COLO829 (cell line): ENCODE measurements at regions not wholly inside any gene's neighbourhood (a gene's known extent, or its start where the extent isn't known, plus 50 kb on each side); places are given as distances from the start of the nearest gene placed in this dataset.

Source experiments
- DNase-seq: peaks from one replicate; pipeline ENCODE4 v3.0.0; 2012; ENCODE audit warnings: low spot score

- DNase-seq, result peak; percentile 4
These were observed 64.2 kb downstream of the LLPH start for GRCh38 chr12:66066137-66066928.

- no peak for DNase-seq
These were observed 64.9 kb downstream of the LLPH start for GRCh38 chr12:66065641-66066136.

GRCh38 chr12:66065150-66065549 is 65.4 kb downstream of the LLPH start:
- DNase-seq, result no peak

- no peak for DNase-seq
These were observed 66.6 kb downstream of the LLPH start for GRCh38 chr12:66063916-66064315.

- no peak for DNase-seq
These were observed 68.3 kb downstream of the LLPH start for GRCh38 chr12:66062290-66062625.

GRCh38 chr12:66061557-66062289 is 68.8 kb downstream of the LLPH start:
- DNase-seq, result no peak

GRCh38 chr12:66061076-66061475 is 69.5 kb downstream of the LLPH start:
- DNase-seq, result no peak

GRCh38 chr12:66060163-66060907 is 70.2 kb downstream of the LLPH start:
- no peak for DNase-seq

- DNase-seq, result no peak
These were observed 70.9 kb downstream of the LLPH start for GRCh38 chr12:66059666-66060065.

GRCh38 chr12:66058554-66058953 is 72.0 kb downstream of the LLPH start:
- DNase-seq, result no peak

GRCh38 chr12:66055837-66056319 is 74.7 kb downstream of the LLPH start:
- no peak for DNase-seq

- DNase-seq, result no peak
These were observed 77.4 kb downstream of the LLPH start for GRCh38 chr12:66052988-66053615.

- no peak for DNase-seq
These were observed 79.2 kb downstream of the LLPH start for GRCh38 chr12:66051361-66051760.

- DNase-seq, result no peak
These were observed 79.9 kb downstream of the LLPH start for GRCh38 chr12:66050610-66051009.

GRCh38 chr12:66050283-66050576 is 80.3 kb downstream of the LLPH start:
- no peak for DNase-seq

- no peak for DNase-seq
These were observed 80.8 kb downstream of the LLPH start for GRCh38 chr12:66049538-66050282.

- DNase-seq, result no peak
These were observed 81.6 kb downstream of the LLPH start for GRCh38 chr12:66048835-66049537.

GRCh38 chr12:66048218-66048834 is 82.2 kb downstream of the LLPH start:
- no peak for DNase-seq

GRCh38 chr12:66047411-66048021 is 83.0 kb downstream of the LLPH start:
- DNase-seq, result no peak

- DNase-seq, result no peak
These were observed 85.0 kb downstream of the LLPH start for GRCh38 chr12:66045506-66045905.
